Ectodermal cell (in vitro differentiated cells): ENCODE measurements at regions not wholly inside any gene's neighbourhood (a gene's known extent, or its start where the extent isn't known, plus 50 kb on each side); places are given as distances from the start of the nearest gene placed in this dataset.

Source experiments
- H3K27ac ChIP-seq: 2 replicates; pipeline ENCODE4 v1.7.0; 2013; ENCODE audit warnings: mild to moderate bottlenecking, low read depth, low read length; ENCODE audit not compliant: insufficient read depth, poor library complexity, severe bottlenecking
- H3K27me3 ChIP-seq: 2 replicates; pipeline ENCODE4 v1.7.0; 2013; ENCODE audit warnings: mild to moderate bottlenecking, low read length; ENCODE audit not compliant: insufficient read depth, control insufficient read depth, poor library complexity, severe bottlenecking
- H3K36me3 ChIP-seq: one replicate; pipeline ENCODE4 v1.7.0; 2013; ENCODE audit warnings: low read length; ENCODE audit not compliant: control insufficient read depth, insufficient read depth
- H3K4me1 ChIP-seq: one replicate; pipeline ENCODE4 v1.7.0; 2013; ENCODE audit warnings: low read length; ENCODE audit not compliant: control insufficient read depth, insufficient read depth
- H3K4me3 ChIP-seq: 2 replicates; pipeline ENCODE4 v1.7.0; 2013; ENCODE audit warnings: low read depth, low read length, control low read depth; ENCODE audit not compliant: insufficient read depth
- H3K9me3 ChIP-seq: 2 replicates; pipeline ENCODE4 v1.7.0; 2013; ENCODE audit warnings: mild to moderate bottlenecking, low read length, moderate library complexity; ENCODE audit not compliant: control insufficient read depth
- WGBS, 2 experiments: methylation state at CpG; one replicate each; pipeline ENCODE4 v1.1.7; 2013; ENCODE audit warnings: missing lambda C conversion rate in 2 of 2; 5-methylcytosine and 5-hydroxymethylcytosine counted together

- no peaks in the 10 kb centered on the region for H3K36me3 ChIP-seq
- no peak overlapping the region for H3K4me3 ChIP-seq
- no peaks in the 10 kb centered on the region for H3K9me3 ChIP-seq
- 93 to 94% methylated on average over 8 of the region's 8 CpGs for whole genome bisulfite sequencing, 2 experiments
- H3K27ac ChIP-seq, result no peak overlapping the region
- no peaks in the 10 kb centered on the region for H3K27me3 ChIP-seq
- no peaks in the 10 kb centered on the region for H3K4me1 ChIP-seq
These were observed 146.0 kb upstream of the ADO start for GRCh38 chr10:62658516-62658915.

GRCh38 chr10:62661143-62661542 is 143.4 kb upstream of the ADO start:
- Histone ChIP-seq H3K9me3 (no peaks in the 10 kb centered on the region), H3K36me3 (no peaks in the 10 kb centered on the region), H3K4me3 (no peak overlapping the region), H3K27ac (no peak overlapping the region), H3K4me1 (no peaks in the 10 kb centered on the region), H3K27me3 (no peaks in the 10 kb centered on the region)
- WGBS, 2 experiments, result 88 to 98% methylated on average over 3 of the region's 3 CpGs

GRCh38 chr10:62662486-62662885 is 142.0 kb upstream of the ADO start:
- WGBS, 2 experiments, result 83 to 91% methylated on average over 2 of the region's 3 CpGs
- H3K36me3 ChIP-seq, result no peaks in the 10 kb centered on the region
- H3K27ac ChIP-seq, result no peak overlapping the region
- H3K9me3 ChIP-seq, result no peaks in the 10 kb centered on the region
- H3K4me3 ChIP-seq, result no peak overlapping the region
- no peaks in the 10 kb centered on the region for H3K27me3 ChIP-seq
- no peaks in the 10 kb centered on the region for H3K4me1 ChIP-seq

- Histone ChIP-seq H3K4me1 (no peaks in the 10 kb centered on the region), H3K27me3 (no peaks in the 10 kb centered on the region), H3K27ac (no peak overlapping the region), H3K36me3 (no peaks in the 10 kb centered on the region), H3K4me3 (no peak overlapping the region), H3K9me3 (no peaks in the 10 kb centered on the region)
- no CpG with 5 or more reads among the region's 1 CpG for WGBS, 2 experiments
These were observed 138.7 kb upstream of the ADO start for GRCh38 chr10:62665771-62666170.

GRCh38 chr10:62666275-62666674 is 138.2 kb upstream of the ADO start:
- no peaks in the 10 kb centered on the region for H3K36me3 ChIP-seq
- H3K4me1 ChIP-seq, result no peaks in the 10 kb centered on the region
- H3K9me3 ChIP-seq, result no peaks in the 10 kb centered on the region
- H3K27me3 ChIP-seq, result no peaks in the 10 kb centered on the region
- WGBS, 2 experiments, result 87 to 94% methylated on average over 2 of the region's 2 CpGs
- no peak overlapping the region for H3K4me3 ChIP-seq
- H3K27ac ChIP-seq, result no peak overlapping the region

- Histone ChIP-seq H3K27me3 (no peaks in the 10 kb centered on the region), H3K4me3 (no peak overlapping the region), H3K9me3 (no peaks in the 10 kb centered on the region), H3K4me1 (no peaks in the 10 kb centered on the region), H3K36me3 (no peaks in the 10 kb centered on the region), H3K27ac (no peak overlapping the region)
- 74 to 87% methylated on average over 3 to 4 of the region's 4 CpGs for WGBS, 2 experiments
These were observed 135.2 kb upstream of the ADO start for GRCh38 chr10:62669341-62669740.

- no peaks in the 10 kb centered on the region for H3K4me1 ChIP-seq
- WGBS, 2 experiments, result 92 to 94% methylated on average over 1 of the region's 1 CpG
- no peaks in the 10 kb centered on the region for H3K9me3 ChIP-seq
- no peak overlapping the region for H3K4me3 ChIP-seq
- no peaks in the 10 kb centered on the region for H3K27me3 ChIP-seq
- no peaks in the 10 kb centered on the region for H3K36me3 ChIP-seq
- H3K27ac ChIP-seq, result no peak overlapping the region
These were observed 133.4 kb upstream of the ADO start for GRCh38 chr10:62671104-62671503.

GRCh38 chr10:62681211-62681940 is 123.1 kb upstream of the ADO start:
- H3K4me3 ChIP-seq, result no peak overlapping the region
- no peaks in the 10 kb centered on the region for H3K36me3 ChIP-seq
- 75 to 80% methylated on average over 8 of the region's 8 CpGs for WGBS, 2 experiments
- H3K27ac ChIP-seq, result no peak overlapping the region
- H3K4me1 ChIP-seq, result no peaks in the 10 kb centered on the region
- H3K27me3 ChIP-seq, result no peaks in the 10 kb centered on the region
- no peaks in the 10 kb centered on the region for H3K9me3 ChIP-seq

- H3K9me3 ChIP-seq, result no peaks in the 10 kb centered on the region
- H3K27me3 ChIP-seq, result no peaks in the 10 kb centered on the region
- H3K4me3 ChIP-seq, result no peak overlapping the region
- WGBS, 2 experiments, result 83 to 89% methylated on average over 4 to 5 of the region's 5 CpGs
- no peak overlapping the region for H3K27ac ChIP-seq
- H3K36me3 ChIP-seq, result no peaks in the 10 kb centered on the region
- no peaks in the 10 kb centered on the region for H3K4me1 ChIP-seq
These were observed 119.6 kb upstream of the ADO start for GRCh38 chr10:62684911-62685310.

- H3K9me3 ChIP-seq, result no peaks in the 10 kb centered on the region
- no peak overlapping the region for H3K27ac ChIP-seq
- no peaks in the 10 kb centered on the region for H3K4me1 ChIP-seq
- H3K36me3 ChIP-seq, result no peaks in the 10 kb centered on the region
- no peaks in the 10 kb centered on the region for H3K27me3 ChIP-seq
- H3K4me3 ChIP-seq, result no peak overlapping the region
These were observed 117.2 kb upstream of the ADO start for GRCh38 chr10:62687230-62687748.
